ENCODE measurements at regions not wholly inside any gene's neighbourhood (a gene's known extent, or its start where the extent isn't known, plus 50 kb on each side); places are given as distances from the start of the nearest gene placed in this dataset.

- no peak for TF ChIP-seq CTCF (IDR thresholded peaks at IDR 0.05; ENCODE audit: poor library complexity)
- TF ChIP-seq EZH2 (IDR thresholded peaks at IDR 0.05; ENCODE audit: borderline replicate concordance): no peak
These were observed 245.3 kb upstream of the NSMCE3 start for GRCh38 chr15:29514926-29515325.
